ENCODE measurements at regions not wholly inside any gene's neighbourhood (a gene's known extent, or its start where the extent isn't known, plus 50 kb on each side); places are given as distances from the start of the nearest gene placed in this dataset.

- no peaks in the 10 kb centered on the region for H3K27me3 ChIP-seq (replicated peaks; ENCODE audit: control insufficient read depth, insufficient read depth, low read length)
- no peaks in the 10 kb centered on the region for H3K4me1 Mint-ChIP-seq (ENCODE audit: low read depth, unreplicated experiment)
- no peak for DNase-seq
- no peaks in the 10 kb centered on the region for H3K36me3 Mint-ChIP-seq (ENCODE audit: insufficient read depth, unreplicated experiment)
- H3K4me3 ChIP-seq (ENCODE audit: low read depth, low read length), result no peak overlapping the region
- no peak overlapping the region for H3K4me3 Mint-ChIP-seq (ENCODE audit: unreplicated experiment)
- BruUV-seq (replicated peaks), result no TSS peak
- no peaks in the 10 kb centered on the region for H3K9me3 Mint-ChIP-seq (ENCODE audit: unreplicated experiment)
- intact Hi-C loops (cut with micrococcal nuclease; ENCODE audit: unreplicated experiment), result no loop called here
- ChIA-PET POLR2A (no interaction called here), CTCF (no interaction called here)
- H3K4me1 ChIP-seq, result no peaks in the 10 kb centered on the region
- H3K27me3 Mint-ChIP-seq (ENCODE audit: insufficient read depth, unreplicated experiment), result no peaks in the 10 kb centered on the region
- no peaks in the 10 kb centered on the region for H3K9me3 ChIP-seq
- no peak for TF ChIP-seq CTCF (IDR thresholded peaks at IDR 0.05; ENCODE audit: insufficient read depth in 1 of 2, low read depth in 1 of 2, low read length in 1 of 2, severe bottlenecking in 1 of 2, unreplicated experiment in 1 of 2)
- H3K36me3 ChIP-seq (ENCODE audit: control insufficient read depth, insufficient read depth, low read length), result no peaks in the 10 kb centered on the region
- H3K27ac Mint-ChIP-seq (ENCODE audit: unreplicated experiment), result no peak overlapping the region
Observed at GRCh38 chr10:109379186-109379585, 544.1 kb downstream of the XPNPEP1 start.

DNA sequence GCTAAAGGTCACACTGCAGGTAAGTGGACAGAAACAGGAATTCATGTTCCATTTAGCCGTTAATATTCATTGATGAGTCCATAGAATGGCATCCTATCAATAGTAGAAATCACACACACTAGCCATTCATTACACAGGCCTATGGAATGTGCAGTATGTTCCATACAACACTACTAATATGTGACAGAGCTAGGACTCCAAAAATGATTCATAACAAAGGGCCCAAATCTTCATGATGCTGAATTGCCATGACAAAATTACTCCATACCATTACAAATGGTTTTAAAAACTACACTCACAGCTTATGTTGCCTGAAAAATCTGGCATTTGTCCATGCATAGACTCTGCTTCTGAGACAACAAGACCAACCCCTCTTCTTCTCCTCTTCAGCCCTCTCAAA, 549.1 kb downstream of the XPNPEP1 start:
- Mint-ChIP-seq H3K27me3 (ENCODE audit: insufficient read depth, unreplicated experiment) (no peaks in the 10 kb centered on the region), H3K9me3 (ENCODE audit: unreplicated experiment) (peaks cover 14% of the 10 kb centered on the region), H3K27ac (ENCODE audit: unreplicated experiment) (no peak overlapping the region), H3K36me3 (ENCODE audit: insufficient read depth, unreplicated experiment) (no peaks in the 10 kb centered on the region), H3K4me1 (ENCODE audit: low read depth, unreplicated experiment) (no peaks in the 10 kb centered on the region), H3K4me3 (ENCODE audit: unreplicated experiment) (no peak overlapping the region)
- Histone ChIP-seq H3K27me3 (replicated peaks; ENCODE audit: control insufficient read depth, insufficient read depth, low read length) (no peaks in the 10 kb centered on the region), H3K4me3 (ENCODE audit: low read depth, low read length) (no peak overlapping the region), H3K4me1 (no peaks in the 10 kb centered on the region), H3K36me3 (ENCODE audit: control insufficient read depth, insufficient read depth, low read length) (no peaks in the 10 kb centered on the region), H3K9me3 (no peaks in the 10 kb centered on the region)
- DNase-seq, result no peak
- intact Hi-C loops (cut with micrococcal nuclease; ENCODE audit: unreplicated experiment), result no loop called here
- POLR2A ChIA-PET, result no interaction called here
- no TSS peak for BruUV-seq (replicated peaks)
- CTCF ChIA-PET, result no interaction called here
- TF ChIP-seq CTCF (IDR thresholded peaks at IDR 0.05; ENCODE audit: insufficient read depth in 1 of 2, low read depth in 1 of 2, low read length in 1 of 2, severe bottlenecking in 1 of 2, unreplicated experiment in 1 of 2), result no peak

DNA sequence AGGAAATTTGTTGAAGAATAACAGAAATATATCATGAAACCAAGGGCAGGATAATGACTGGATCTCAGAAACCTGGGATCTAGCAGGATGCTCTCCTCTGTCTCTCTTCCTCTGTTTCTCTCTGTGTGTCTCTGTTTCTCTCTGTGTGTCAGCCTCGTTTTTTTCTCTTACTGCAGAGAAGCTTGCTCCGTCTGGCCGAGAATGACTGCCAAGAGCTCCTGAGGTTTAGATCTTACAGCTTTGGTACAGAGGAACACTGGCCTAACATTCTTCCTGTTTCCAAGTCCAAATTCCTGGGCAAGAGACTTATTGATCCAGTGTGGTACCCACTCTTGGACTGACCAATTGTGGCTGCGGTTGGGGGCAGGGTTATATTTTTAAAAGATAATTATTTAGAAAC, 564.0 kb downstream of the XPNPEP1 start:
- no peak for DNase-seq
- no TSS peak for BruUV-seq (replicated peaks)

More for the DNA sequence above, 564.0 kb downstream of the XPNPEP1 start:
- Mint-ChIP-seq H3K9me3 (ENCODE audit: unreplicated experiment) (no peaks in the 10 kb centered on the region), H3K27me3 (ENCODE audit: insufficient read depth, unreplicated experiment) (no peaks in the 10 kb centered on the region), H3K4me1 (ENCODE audit: low read depth, unreplicated experiment) (no peaks in the 10 kb centered on the region), H3K36me3 (ENCODE audit: insufficient read depth, unreplicated experiment) (no peaks in the 10 kb centered on the region), H3K4me3 (ENCODE audit: unreplicated experiment) (no peak overlapping the region), H3K27ac (ENCODE audit: unreplicated experiment) (no peak overlapping the region)
- Histone ChIP-seq H3K9me3 (no peaks in the 10 kb centered on the region), H3K36me3 (ENCODE audit: control insufficient read depth, insufficient read depth, low read length) (no peaks in the 10 kb centered on the region), H3K4me3 (ENCODE audit: low read depth, low read length) (no peak overlapping the region), H3K4me1 (no peaks in the 10 kb centered on the region), H3K27me3 (replicated peaks; ENCODE audit: control insufficient read depth, insufficient read depth, low read length) (no peaks in the 10 kb centered on the region)
- ChIA-PET CTCF (no interaction called here), POLR2A (no interaction called here)
- intact Hi-C loops (cut with micrococcal nuclease; ENCODE audit: unreplicated experiment), result no loop called here
- TF ChIP-seq CTCF (IDR thresholded peaks at IDR 0.05; ENCODE audit: insufficient read depth in 1 of 2, low read depth in 1 of 2, low read length in 1 of 2, severe bottlenecking in 1 of 2, unreplicated experiment in 1 of 2), result no peak
